HEK293 (cell line): ENCODE measurements at regions not wholly inside any gene's neighbourhood (a gene's known extent, or its start where the extent isn't known, plus 50 kb on each side); places are given as distances from the start of the nearest gene placed in this dataset.
"Not testable (repeated sequence)": the region's sequence is repeated elsewhere in the genome, so short reads cannot be mapped to it uniquely, and the experiment has no call there.

ENCODE experiments used
- OVOL3 ChIP-seq: fragments of 450-650 bp; formaldehyde crosslinking; IDR thresholded peaks from 2 replicates; pipeline ENCODE4 v1.5.1; 2016; ENCODE audit warnings: missing biosample characterization, missing genetic modification characterization
- ZBTB17 ChIP-seq: fragments of 450-650 bp; formaldehyde crosslinking; IDR thresholded peaks from 2 replicates; pipeline ENCODE4 v1.5.1; 2016; ENCODE audit warnings: missing biosample characterization, missing genetic modification characterization
- ZBTB44 ChIP-seq: fragments of 450-650 bp; IDR thresholded peaks from 2 replicates; pipeline ENCODE4 v1.5.1; 2018; ENCODE audit warnings: missing biosample characterization, mild to moderate bottlenecking, missing genetic modification characterization
- ZNF776 ChIP-seq: fragments of 450-650 bp; formaldehyde crosslinking; IDR thresholded peaks from 2 replicates; pipeline ENCODE4 v1.5.0; 2017; ENCODE audit warnings: missing biosample characterization, missing genetic modification characterization, borderline replicate concordance
- ZNF830 ChIP-seq: fragments of 450-650 bp; IDR thresholded peaks from 2 replicates; pipeline ENCODE4 v1.5.0; 2018; ENCODE audit warnings: missing biosample characterization, missing genetic modification characterization, low read depth, mild to moderate bottlenecking, moderate library complexity
- TF ChIP-seq, protein P1 (sequence below): fragments of 450-650 bp; formaldehyde crosslinking; IDR thresholded peaks from 2 replicates; pipeline ENCODE4 v1.5.1; 2016; ENCODE audit warnings: missing biosample characterization, missing genetic modification characterization, low read depth

DNA sequence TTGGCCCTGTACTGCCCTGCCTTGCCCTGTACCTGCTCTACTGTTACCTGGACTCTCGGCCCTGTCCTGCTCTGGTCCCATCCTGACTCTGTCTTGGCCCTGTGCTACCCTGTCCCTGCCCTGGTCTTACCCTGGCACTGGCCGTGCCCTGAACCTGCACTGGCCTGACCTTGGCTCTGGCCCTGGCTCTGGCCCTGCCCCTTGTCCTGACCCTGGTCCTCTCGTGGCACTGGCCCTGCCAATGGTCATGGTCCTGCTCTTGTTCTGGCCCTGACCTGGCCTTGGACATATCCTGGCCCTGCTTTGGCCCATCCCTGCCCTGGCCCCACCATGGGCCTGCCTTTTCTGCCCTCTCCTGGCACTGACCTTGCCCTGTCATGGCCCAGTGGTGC is 251.3 kb downstream of the TP53TG3F start:
- TF ChIP-seq ZBTB17, ZBTB44, OVOL3, ZNF830, ZNF776 (tag by site-specific recombination): not testable (repeated sequence)
- TF ChIP-seq, protein P1, sequence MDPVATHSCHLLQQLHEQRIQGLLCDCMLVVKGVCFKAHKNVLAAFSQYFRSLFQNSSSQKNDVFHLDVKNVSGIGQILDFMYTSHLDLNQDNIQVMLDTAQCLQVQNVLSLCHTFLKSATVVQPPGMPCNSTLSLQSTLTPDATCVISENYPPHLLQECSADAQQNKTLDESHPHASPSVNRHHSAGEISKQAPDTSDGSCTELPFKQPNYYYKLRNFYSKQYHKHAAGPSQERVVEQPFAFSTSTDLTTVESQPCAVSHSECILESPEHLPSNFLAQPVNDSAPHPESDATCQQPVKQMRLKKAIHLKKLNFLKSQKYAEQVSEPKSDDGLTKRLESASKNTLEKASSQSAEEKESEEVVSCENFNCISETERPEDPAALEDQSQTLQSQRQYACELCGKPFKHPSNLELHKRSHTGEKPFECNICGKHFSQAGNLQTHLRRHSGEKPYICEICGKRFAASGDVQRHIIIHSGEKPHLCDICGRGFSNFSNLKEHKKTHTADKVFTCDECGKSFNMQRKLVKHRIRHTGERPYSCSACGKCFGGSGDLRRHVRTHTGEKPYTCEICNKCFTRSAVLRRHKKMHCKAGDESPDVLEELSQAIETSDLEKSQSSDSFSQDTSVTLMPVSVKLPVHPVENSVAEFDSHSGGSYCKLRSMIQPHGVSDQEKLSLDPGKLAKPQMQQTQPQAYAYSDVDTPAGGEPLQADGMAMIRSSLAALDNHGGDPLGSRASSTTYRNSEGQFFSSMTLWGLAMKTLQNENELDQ (tag by site-specific recombination), result not testable (repeated sequence)
